WTC11 (cell line): ENCODE measurements at regions not wholly inside any gene's neighbourhood (a gene's known extent, or its start where the extent isn't known, plus 50 kb on each side); places are given as distances from the start of the nearest gene placed in this dataset.

ENCODE experiments used
- ATAC-seq: fragments of 200-7000 bp; cut with Tn5 transposase; 2 replicates; pipeline ENCODE4 v1.10.0; 2021; ENCODE audit warnings: mild to moderate bottlenecking, moderate library complexity
- CTCF ChIA-PET: fragments of 300-600 bp; sonication (Branson Sonifier 250); formaldehyde crosslinking; loops from one replicate; lab custom pipeline; 2021; ENCODE audit warnings: antibody characterized with exemption; lab: Charles Lee
- POLR2A ChIA-PET: fragments of 350-600 bp; sonication (Branson Sonifier 250); formaldehyde crosslinking; loops from one replicate; lab custom pipeline; 2021; ENCODE audit warnings: antibody characterized with exemption; lab: Charles Lee
- DNase-seq: peaks from one replicate; pipeline ENCODE4 v3.0.0; 2021; ENCODE audit warnings: low spot score
- H3K27ac Mint-ChIP-seq: 2 replicates; pipeline ENCODE4 v1.8.0; 2021; ENCODE audit warnings: mixed read lengths
- H3K27me3 Mint-ChIP-seq: 2 replicates; pipeline ENCODE4 v1.8.0; 2021; ENCODE audit warnings: low read depth, mild to moderate bottlenecking, moderate library complexity, mixed read lengths
- H3K36me3 Mint-ChIP-seq: 2 replicates; pipeline ENCODE4 v1.8.0; 2021; ENCODE audit warnings: mixed read lengths
- H3K4me1 Mint-ChIP-seq: 2 replicates; pipeline ENCODE4 v1.8.0; 2022; ENCODE audit warnings: mixed read lengths
- H3K4me3 Mint-ChIP-seq: 2 replicates; pipeline ENCODE4 v1.8.0; 2021; ENCODE audit warnings: mild to moderate bottlenecking, moderate library complexity, mixed read lengths
- H3K9me3 Mint-ChIP-seq: 2 replicates; pipeline ENCODE4 v1.8.0; 2021; ENCODE audit warnings: mixed read lengths
- ATF2 ChIP-seq: sonication (generic); formaldehyde crosslinking; IDR thresholded peaks from 2 replicates; pipeline ENCODE4 v1.8.1; 2022; ENCODE audit warnings: low read depth, missing genetic modification reagents, borderline replicate concordance
- CBFB ChIP-seq: sonication (generic); formaldehyde crosslinking; IDR thresholded peaks from 2 replicates; pipeline ENCODE4 v1.8.1; 2022; ENCODE audit warnings: mild to moderate bottlenecking, low read depth, missing genetic modification reagents
- CTCF ChIP-seq: fragments of 200-600 bp; IDR thresholded peaks from 2 replicates; pipeline ENCODE4 v1.8.0; 2022; ENCODE audit warnings: antibody characterized with exemption
- ELF4 ChIP-seq: sonication (generic); formaldehyde crosslinking; IDR thresholded peaks from 2 replicates; pipeline ENCODE4 v1.8.1; 2022; ENCODE audit warnings: low read depth, mild to moderate bottlenecking, moderate library complexity, missing genetic modification reagents
- EMX1 ChIP-seq: fragments of 250-450 bp; sonication (Bioruptor Pico); IDR thresholded peaks from 2 replicates; pipeline ENCODE4 v1.8.0; 2021; ENCODE audit warnings: mild to moderate bottlenecking
- ETV6 ChIP-seq: sonication (generic); formaldehyde crosslinking; IDR thresholded peaks from 2 replicates; pipeline ENCODE4 v1.8.1; 2022; ENCODE audit warnings: mild to moderate bottlenecking, missing genetic modification reagents
- FOXK1 ChIP-seq: sonication (generic); formaldehyde crosslinking; IDR thresholded peaks from 2 replicates; pipeline ENCODE4 v1.8.0; 2022; ENCODE audit warnings: mild to moderate bottlenecking, moderate library complexity, missing genetic modification reagents
- HMGA2 ChIP-seq: fragments of 250-450 bp; sonication (Bioruptor Pico); IDR thresholded peaks from 2 replicates; pipeline ENCODE4 v1.4.0; 2021; ENCODE audit warnings: mild to moderate bottlenecking, moderate library complexity
- JUN ChIP-seq: sonication (generic); formaldehyde crosslinking; IDR thresholded peaks from 2 replicates; pipeline ENCODE4 v1.8.0; 2023; ENCODE audit warnings: mild to moderate bottlenecking, missing genetic modification reagents
- MXD4 ChIP-seq: fragments of 250-450 bp; sonication (Bioruptor Pico); IDR thresholded peaks from 2 replicates; pipeline ENCODE4 v1.8.0; 2021; ENCODE audit warnings: mild to moderate bottlenecking, moderate library complexity, borderline replicate concordance
- NR1H2 ChIP-seq: sonication (generic); formaldehyde crosslinking; IDR thresholded peaks from 2 replicates; pipeline ENCODE4 v1.9.0; 2021; ENCODE audit warnings: mild to moderate bottlenecking, moderate library complexity, missing genetic modification reagents
- SMAD3 ChIP-seq: sonication (generic); formaldehyde crosslinking; IDR thresholded peaks from 2 replicates; pipeline ENCODE4 v1.8.0; 2022; ENCODE audit warnings: missing genetic modification reagents, mild to moderate bottlenecking, borderline replicate concordance
- TEAD4 ChIP-seq: sonication (generic); formaldehyde crosslinking; IDR thresholded peaks from 2 replicates; pipeline ENCODE4 v1.8.0; 2022; ENCODE audit warnings: mild to moderate bottlenecking, missing genetic modification reagents
- ZBTB43 ChIP-seq: sonication (generic); formaldehyde crosslinking; IDR thresholded peaks from 2 replicates; pipeline ENCODE4 v1.8.1; 2023; ENCODE audit warnings: mild to moderate bottlenecking, missing genetic modification reagents
- ZNF138 ChIP-seq: sonication (generic); formaldehyde crosslinking; conservative IDR thresholded peaks from 2 replicates; pipeline ENCODE4 v1.8.1; 2022; ENCODE audit warnings: mild to moderate bottlenecking, moderate library complexity, missing genetic modification reagents
- ZNF232 ChIP-seq: sonication (generic); formaldehyde crosslinking; IDR thresholded peaks from 2 replicates; pipeline ENCODE4 v1.8.0; 2022; ENCODE audit warnings: mild to moderate bottlenecking, missing genetic modification reagents
- ZNF416 ChIP-seq: fragments of 250-450 bp; sonication (Bioruptor Pico); IDR thresholded peaks from 2 replicates; pipeline ENCODE4 v1.9.0; 2021; ENCODE audit warnings: mild to moderate bottlenecking, inconsistent platforms
- ZNF512 ChIP-seq: sonication (generic); formaldehyde crosslinking; IDR thresholded peaks from 2 replicates; pipeline ENCODE4 v1.8.1; 2022; ENCODE audit warnings: missing genetic modification reagents, borderline replicate concordance
- ZSCAN18 ChIP-seq: fragments of 250-450 bp; sonication (Bioruptor Pico); IDR thresholded peaks from 2 replicates; pipeline ENCODE4 v2.1.2; 2022; ENCODE audit warnings: mild to moderate bottlenecking, moderate library complexity
- TF ChIP-seq, protein P1 (sequence below): sonication (generic); formaldehyde crosslinking; IDR thresholded peaks from 2 replicates; pipeline ENCODE4 v1.8.1; 2022; ENCODE audit warnings: low read depth, mild to moderate bottlenecking, moderate library complexity, missing genetic modification reagents, borderline replicate concordance

- Mint-ChIP-seq H3K27ac (no peak overlapping the region), H3K27me3 (no peaks in the 10 kb centered on the region; the same call in 1 of the 2 replicates), H3K36me3 (no peaks in the 10 kb centered on the region)
These were observed 101.1 kb downstream of the RAB11FIP2 start for GRCh38 chr10:117945651-117946050.

More at GRCh38 chr10:117945651-117946050, 101.1 kb downstream of the RAB11FIP2 start:
- Mint-ChIP-seq H3K9me3 (no peaks in the 10 kb centered on the region), H3K4me1 (0 out of 2 replicates have a peak, but pooled peaks cover 3% of the 10 kb centered on the region), H3K4me3 (no peak overlapping the region)
- DNase-seq (no peak), ATAC-seq (no peak)
- ChIA-PET POLR2A (no interaction called here), CTCF (no interaction called here)
- no peak for TF ChIP-seq ELF4 (CRISPR knock-in tag)
- TF ChIP-seq ZBTB43, result no peak
- no peak for TF ChIP-seq FOXK1 (CRISPR knock-in tag)
- TF ChIP-seq HMGA2, result no peak
- no peak for TF ChIP-seq SMAD3 (CRISPR knock-in tag)
- no peak for TF ChIP-seq CBFB
- TF ChIP-seq ETV6 (CRISPR knock-in tag), result no peak
- no peak for TF ChIP-seq ATF2 (CRISPR knock-in tag)
- TF ChIP-seq EMX1 (CRISPR knock-in tag), result no peak
- TF ChIP-seq JUN (CRISPR knock-in tag), result no peak
- no peak for TF ChIP-seq ZNF512 (CRISPR knock-in tag)
- no peak for TF ChIP-seq ZSCAN18 (CRISPR knock-in tag)
- TF ChIP-seq, protein P1, sequence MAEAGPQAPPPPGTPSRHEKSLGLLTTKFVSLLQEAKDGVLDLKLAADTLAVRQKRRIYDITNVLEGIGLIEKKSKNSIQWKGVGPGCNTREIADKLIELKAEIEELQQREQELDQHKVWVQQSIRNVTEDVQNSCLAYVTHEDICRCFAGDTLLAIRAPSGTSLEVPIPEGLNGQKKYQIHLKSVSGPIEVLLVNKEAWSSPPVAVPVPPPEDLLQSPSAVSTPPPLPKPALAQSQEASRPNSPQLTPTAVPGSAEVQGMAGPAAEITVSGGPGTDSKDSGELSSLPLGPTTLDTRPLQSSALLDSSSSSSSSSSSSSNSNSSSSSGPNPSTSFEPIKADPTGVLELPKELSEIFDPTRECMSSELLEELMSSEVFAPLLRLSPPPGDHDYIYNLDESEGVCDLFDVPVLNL (CRISPR knock-in tag), result no peak
- no peak for TF ChIP-seq NR1H2 (CRISPR knock-in tag)
- no peak for TF ChIP-seq MXD4
- no peak for TF ChIP-seq ZNF138 (CRISPR knock-in tag)
- no peak for TF ChIP-seq ZNF416
- TF ChIP-seq CTCF, result no peak
- TF ChIP-seq ZNF232 (CRISPR knock-in tag), result no peak
- TF ChIP-seq TEAD4 (CRISPR knock-in tag), result no peak
